Ovary (tissue), 7 donors: ENCODE measurements at regions not wholly inside any gene's neighbourhood (a gene's known extent, or its start where the extent isn't known, plus 50 kb on each side); places are given as distances from the start of the nearest gene placed in this dataset.

Source experiments
- DNase-seq, 5 donors: peaks; one replicate each; pipeline ENCODE4 v3.0.0-alpha.2; 2019 to 2020
- H3K27ac ChIP-seq, 2 donors: fragments of 200-600 bp; one replicate each; pipeline versions ENCODE4 v1.5.1 to v1.8.0; 2019 to 2022
- H3K27me3 ChIP-seq: fragments of 200-600 bp; one replicate; pipeline ENCODE4 v1.8.0; 2022
- H3K36me3 ChIP-seq: fragments of 200-600 bp; sonication (generic); one replicate; pipeline ENCODE4 v1.5.1; 2019
- H3K4me1 ChIP-seq: one replicate; pipeline ENCODE4 v1.8.1; 2013; ENCODE audit warnings: mild to moderate bottlenecking, moderate library complexity; ENCODE audit not compliant: insufficient read depth
- H3K4me3 ChIP-seq: fragments of 200-600 bp; sonication (generic); one replicate; pipeline ENCODE4 v1.5.1; 2017
- H3K9me3 ChIP-seq, 2 donors: fragments of 200-600 bp in 1 of 2; sonication (generic) in 1 of 2; one replicate each; pipeline versions ENCODE4 v1.5.1 to v1.8.1; 2013 to 2019; ENCODE audit warnings: mild to moderate bottlenecking in 1 of 2, moderate library complexity in 1 of 2
- CTCF ChIP-seq, 3 donors: fragments of 450-650 bp in 2 of 3; fragments of 200-600 bp in 1 of 3; IDR thresholded peaks; one replicate each; pipeline versions ENCODE4 v1.5.1 to v1.8.0; 2016 to 2022; ENCODE audit warnings: antibody characterized with exemption in 3 of 3, mild to moderate bottlenecking in 1 of 3
- EP300 ChIP-seq: sonication (generic); formaldehyde crosslinking; IDR thresholded peaks from one replicate; pipeline ENCODE4 v1.6.1; 2017; ENCODE audit warnings: antibody characterized with exemption
- POLR2A ChIP-seq: fragments of 450-650 bp; IDR thresholded peaks from one replicate; pipeline ENCODE4 v1.6.1; 2017; ENCODE audit warnings: antibody characterized with exemption, mild to moderate bottlenecking, moderate library complexity
- WGBS, 3 donors: extraction: QIAGEN DNeasy Blood & Tissue Kit in 1 of 3; methylation state at CpG; one replicate each; pipeline versions ENCODE4 v1.1.5 to v1.1.7; 2013 to 2017; 5-methylcytosine and 5-hydroxymethylcytosine counted together
- intact Hi-C, 4 donors: fragments of 100-400 bp; cut with DNase I; formaldehyde crosslinking; loops; one replicate each; pipeline versions ENCODE4 v1.11.0 to v1.15.1; 2022 to 2023
- donor health status: DM: no; HTN: no; CAD: no; lungs with moderate emphysema.
- donor health status: DM: no; HTN: no; CAD: no.
- donor health status: Bipolar disorder and iron deficiency.
- donor health status: DM: no; HTN: no; CAD: no.
- donor health status: DM: yes; HTN: yes; CAD: no.

- intact Hi-C loops = no loop called here
- Histone ChIP-seq H3K27me3 (no peaks in the 10 kb centered on the region), H3K9me3 (no peaks in the 10 kb centered on the region), H3K4me1 (no peaks in the 10 kb centered on the region), H3K36me3 (no peaks in the 10 kb centered on the region), H3K27ac (no peak overlapping the region), H3K4me3 (no peak overlapping the region)
- TF ChIP-seq CTCF (IDR thresholded peaks at IDR 0.05) (no peak), POLR2A (no peak), EP300 (no peak)
- DNase-seq = no peak
- WGBS, 3 donors = 50 to 63% (median 52%) methylated on average over 3 of the region's 3 CpGs
Measured at GRCh38 chrX:127057891-127058619, 238.5 kb downstream of the PRR32 start.

DNA sequence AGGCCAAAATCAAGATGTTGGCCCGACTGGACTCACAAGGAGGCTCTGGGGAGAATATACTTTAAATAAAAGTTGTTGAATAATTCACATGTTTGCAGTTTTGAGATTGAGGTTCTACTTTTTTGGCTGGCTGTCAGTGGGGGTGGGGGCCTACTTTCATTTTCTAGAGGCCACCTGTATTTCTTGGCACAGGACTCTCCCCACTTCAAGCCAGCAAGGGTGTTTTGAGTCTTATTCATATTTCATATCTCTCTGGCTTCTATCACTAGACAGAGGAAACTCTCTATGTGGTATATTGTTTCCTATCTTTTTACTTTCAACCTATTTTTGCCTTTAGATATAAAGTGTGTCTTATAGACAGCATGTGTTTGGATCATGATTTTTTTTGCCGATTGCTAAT is 266.4 kb downstream of the PRR32 start:
- no peak for DNase-seq
- no peaks in the 10 kb centered on the region for H3K36me3 ChIP-seq
- H3K4me3 ChIP-seq = no peak overlapping the region
- WGBS, 3 donors = 59 to 84% (median 68%) methylated on average over 2 of the region's 2 CpGs
- no peaks in the 10 kb centered on the region for H3K9me3 ChIP-seq
- TF ChIP-seq EP300 = no peak
- no peak for TF ChIP-seq CTCF (IDR thresholded peaks at IDR 0.05)
- TF ChIP-seq POLR2A = no peak
- intact Hi-C loops = no loop called here
- H3K27ac ChIP-seq = no peak overlapping the region
- H3K27me3 ChIP-seq = no peaks in the 10 kb centered on the region
- no peaks in the 10 kb centered on the region for H3K4me1 ChIP-seq

GRCh38 chrX:127112726-127113125 is 293.2 kb downstream of the PRR32 start:
- Histone ChIP-seq H3K27me3 (no peaks in the 10 kb centered on the region), H3K36me3 (no peaks in the 10 kb centered on the region), H3K4me1 (no peaks in the 10 kb centered on the region), H3K27ac (no peak overlapping the region), H3K4me3 (no peak overlapping the region), H3K9me3 (no peaks in the 10 kb centered on the region)
- intact Hi-C loops = no loop called here
- no peak for TF ChIP-seq CTCF (IDR thresholded peaks at IDR 0.05)
- TF ChIP-seq POLR2A = no peak
- TF ChIP-seq EP300 = no peak
- 33 to 40% (median 34%) methylated on average over 3 of the region's 3 CpGs for WGBS, 3 donors
- DNase-seq = no peak

DNA sequence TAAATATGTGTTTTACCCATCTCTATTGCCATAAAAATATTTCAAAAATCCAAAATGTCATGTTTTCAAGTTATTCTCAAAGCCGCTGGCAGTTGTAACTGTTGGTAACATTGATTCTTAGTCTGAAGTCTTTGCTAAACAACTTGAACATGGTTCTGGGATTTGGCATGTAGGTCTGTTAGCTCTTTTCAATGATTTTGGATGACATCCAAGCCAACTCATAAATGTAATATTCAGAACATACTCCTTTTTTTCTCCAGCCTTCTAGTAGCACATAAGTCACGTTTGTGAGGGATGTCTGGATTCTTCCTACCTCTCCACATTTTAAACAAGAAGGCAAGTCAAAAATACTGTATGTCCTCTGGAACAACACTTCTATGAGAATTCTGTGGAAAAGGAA is 305.3 kb downstream of the PRR32 start:
- Histone ChIP-seq H3K9me3 (no peaks in the 10 kb centered on the region), H3K36me3 (no peaks in the 10 kb centered on the region), H3K27ac (no peak overlapping the region), H3K4me1 (no peaks in the 10 kb centered on the region), H3K4me3 (no peak overlapping the region), H3K27me3 (no peaks in the 10 kb centered on the region)
- intact Hi-C loops = no loop called here
- 42 to 52% (median 50%) methylated on average over 2 of the region's 2 CpGs for WGBS, 3 donors
- no peak for TF ChIP-seq CTCF (IDR thresholded peaks at IDR 0.05)
- DNase-seq = no peak
